ENCODE measurements at regions not wholly inside any gene's neighbourhood (a gene's known extent, or its start where the extent isn't known, plus 50 kb on each side); places are given as distances from the start of the nearest gene placed in this dataset.

GRCh38 chr11:111046291-111046690, 199.2 kb upstream of the POU2AF2 start:
- no peak for DNase-seq (ENCODE audit: low spot score)
- Histone ChIP-seq H3K27ac (no peak overlapping the region), H3K4me3 (no peak overlapping the region)
- TF ChIP-seq CTCF (IDR thresholded peaks at IDR 0.05): no peak

GRCh38 chr11:111045874-111046273, 199.7 kb upstream of the POU2AF2 start:
- H3K4me3 ChIP-seq: no peak overlapping the region
- H3K27ac ChIP-seq: no peak overlapping the region
- TF ChIP-seq CTCF (IDR thresholded peaks at IDR 0.05): no peak
- no peak for DNase-seq (ENCODE audit: low spot score)

GRCh38 chr11:111045407-111045803, 200.1 kb upstream of the POU2AF2 start:
- Histone ChIP-seq H3K4me3 (no peak overlapping the region), H3K27ac (peak overlapping the region in 1 of 2 donors; percentile 49)
- no peak for DNase-seq (ENCODE audit: low spot score)
- no peak for TF ChIP-seq CTCF (IDR thresholded peaks at IDR 0.05)

- no peak overlapping the region for H3K4me3 ChIP-seq
- no peak for TF ChIP-seq CTCF (IDR thresholded peaks at IDR 0.05)
- DNase-seq (ENCODE audit: low spot score): no peak
- peak overlapping the region in 1 of 2 donors; percentile 49 for H3K27ac ChIP-seq
These were observed 200.6 kb upstream of the POU2AF2 start for GRCh38 chr11:111044751-111045406.

GRCh38 chr11:111039982-111040381, 205.5 kb upstream of the POU2AF2 start:
- no peak for TF ChIP-seq CTCF (IDR thresholded peaks at IDR 0.05)
- Histone ChIP-seq H3K4me3 (no peak overlapping the region), H3K27ac (no peak overlapping the region)
- DNase-seq (ENCODE audit: low spot score): no peak

GRCh38 chr11:111035746-111036145, 209.8 kb upstream of the POU2AF2 start:
- no peak overlapping the region for H3K27ac ChIP-seq
- TF ChIP-seq CTCF (IDR thresholded peaks at IDR 0.05): no peak
- no peak overlapping the region for H3K4me3 ChIP-seq
- DNase-seq (ENCODE audit: low spot score): no peak

GRCh38 chr11:111026241-111026640, 219.3 kb upstream of the POU2AF2 start:
- DNase-seq (ENCODE audit: low spot score): no peak
- no peak overlapping the region for H3K27ac ChIP-seq
- no peak for TF ChIP-seq CTCF (IDR thresholded peaks at IDR 0.05)
- no peak overlapping the region for H3K4me3 ChIP-seq

All from coronary artery (tissue), 2 donors.